CD4-positive, alpha-beta T cell treated with Interleukin-1 beta for 1 hour (primary cell): ENCODE measurements at regions not wholly inside any gene's neighbourhood (a gene's known extent, or its start where the extent isn't known, plus 50 kb on each side); places are given as distances from the start of the nearest gene placed in this dataset.
"Not testable (repeated sequence)": the region's sequence is repeated elsewhere in the genome, so short reads cannot be mapped to it uniquely, and the experiment has no call there.

Experiments used
- DNase-seq, 2 donors: peaks; one replicate each; pipeline ENCODE4 v3.0.0-alpha.2; 2020 to 2022

DNA sequence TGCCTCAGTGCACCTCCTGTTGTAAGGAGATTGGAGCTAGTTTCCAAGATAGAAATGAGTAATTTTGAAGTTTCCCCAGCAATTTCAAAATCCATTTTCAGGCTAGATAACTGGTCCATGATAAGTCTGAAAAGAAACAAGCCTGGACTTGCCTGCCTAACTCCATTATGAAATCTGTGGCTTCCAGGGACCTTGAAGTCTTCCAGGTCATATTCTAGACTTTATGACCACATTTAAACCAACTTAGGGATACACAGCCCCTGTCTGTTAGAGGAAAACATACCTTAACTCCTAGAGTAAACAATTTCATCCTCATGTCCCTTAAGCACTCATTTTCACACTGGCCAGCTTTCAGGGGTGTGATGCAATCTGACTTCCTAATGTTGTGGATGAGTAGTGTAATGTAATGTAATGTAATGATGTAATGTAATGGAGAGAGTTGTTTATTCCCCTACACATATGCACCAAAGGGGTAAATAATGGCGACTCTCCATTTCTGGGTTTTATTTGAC lies 96.7 kb upstream of the FAM20A start:
- DNase-seq = no peak

DNA sequence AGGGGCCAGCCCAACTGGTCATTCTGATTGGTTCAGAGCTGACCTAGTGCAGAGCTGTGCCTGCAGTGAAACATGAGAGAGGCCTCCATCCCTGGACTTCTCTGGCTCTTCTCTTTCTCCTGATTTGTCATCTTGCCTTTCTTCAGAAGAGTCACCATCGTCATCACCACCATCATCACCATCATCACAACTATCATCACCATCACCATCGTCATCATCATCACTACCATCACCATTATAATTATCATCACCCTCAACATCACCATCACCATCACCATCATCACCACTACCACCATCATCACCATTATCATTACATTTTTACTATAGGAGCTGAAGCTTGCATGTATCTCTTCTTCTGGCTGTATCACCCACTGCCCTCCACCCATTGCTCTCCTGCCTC lies 94.5 kb upstream of the FAM20A start:
- no peak for DNase-seq

DNA sequence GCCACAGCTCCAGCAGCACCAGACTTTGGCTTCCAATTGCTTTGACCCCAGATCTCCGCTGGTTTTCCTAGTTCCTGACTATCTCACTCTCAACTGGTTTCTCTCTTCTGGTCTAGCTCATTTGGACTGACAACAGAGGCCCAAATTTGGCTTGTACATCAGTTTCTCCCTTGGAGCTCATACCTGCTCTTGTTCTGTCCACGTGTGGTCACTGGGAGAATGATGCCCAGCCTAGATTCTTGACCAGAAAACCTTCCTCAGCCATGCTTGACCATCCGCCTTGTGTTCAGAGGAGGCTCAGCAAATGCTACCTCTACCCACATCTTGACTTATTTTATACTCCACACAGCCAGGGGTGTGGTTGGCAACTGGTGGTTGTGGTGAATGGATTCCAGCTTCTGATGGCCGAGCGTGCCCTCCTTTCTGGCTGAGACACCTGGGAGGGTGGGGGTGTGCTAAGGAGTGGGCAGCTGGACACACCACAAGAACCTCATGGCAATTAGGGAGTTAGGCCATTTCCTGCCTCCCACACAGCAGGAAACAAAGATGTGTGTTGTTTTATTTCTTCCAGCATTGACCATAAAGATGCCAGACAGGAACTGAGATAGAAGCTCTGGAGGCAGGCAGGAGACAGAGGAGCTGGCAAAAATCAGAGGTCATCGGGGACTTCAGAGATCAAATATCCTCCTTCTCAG lies 93.8 kb upstream of the FAM20A start:
- DNase-seq = no peak

DNA sequence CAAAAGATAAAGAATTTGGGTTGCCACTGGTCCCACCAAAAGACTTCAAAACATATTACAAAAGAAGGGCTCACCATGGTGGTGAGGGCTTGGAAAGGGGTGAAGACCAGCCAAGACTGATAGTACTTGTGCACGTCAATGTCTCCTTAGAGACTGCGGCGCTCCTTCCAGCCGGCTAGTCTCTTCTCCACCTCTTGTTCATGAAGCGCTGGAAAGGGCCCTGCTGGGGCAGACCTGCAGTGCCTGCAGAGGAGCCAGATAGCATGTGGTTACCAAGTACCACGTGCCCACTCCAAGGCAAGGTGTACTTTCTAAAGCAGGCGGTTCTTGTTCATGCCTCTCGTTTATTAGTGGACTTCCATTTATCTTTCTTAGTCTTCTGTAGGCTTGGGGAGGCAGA lies 92.7 kb upstream of the FAM20A start:
- DNase-seq = no peak

DNA sequence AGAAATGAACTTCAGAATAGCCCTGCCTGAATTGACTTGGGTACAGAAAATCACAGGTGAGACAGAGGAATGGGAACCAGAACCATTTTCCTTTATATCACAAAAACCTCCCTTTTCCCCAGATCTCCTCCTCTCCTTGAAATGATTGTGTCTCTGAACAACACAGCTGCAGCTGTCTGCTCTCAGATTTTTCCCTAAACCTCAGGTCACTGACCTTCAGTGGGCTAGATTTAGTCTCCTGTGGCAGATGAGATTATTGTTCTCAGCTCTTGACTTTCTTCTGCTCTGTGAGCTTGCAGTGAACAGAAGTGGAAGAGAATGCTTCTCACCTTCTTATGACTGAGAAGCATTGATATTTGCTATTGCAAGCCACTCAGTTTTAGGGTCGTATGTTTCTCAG lies 92.3 kb upstream of the FAM20A start:
- no peak for DNase-seq

DNA sequence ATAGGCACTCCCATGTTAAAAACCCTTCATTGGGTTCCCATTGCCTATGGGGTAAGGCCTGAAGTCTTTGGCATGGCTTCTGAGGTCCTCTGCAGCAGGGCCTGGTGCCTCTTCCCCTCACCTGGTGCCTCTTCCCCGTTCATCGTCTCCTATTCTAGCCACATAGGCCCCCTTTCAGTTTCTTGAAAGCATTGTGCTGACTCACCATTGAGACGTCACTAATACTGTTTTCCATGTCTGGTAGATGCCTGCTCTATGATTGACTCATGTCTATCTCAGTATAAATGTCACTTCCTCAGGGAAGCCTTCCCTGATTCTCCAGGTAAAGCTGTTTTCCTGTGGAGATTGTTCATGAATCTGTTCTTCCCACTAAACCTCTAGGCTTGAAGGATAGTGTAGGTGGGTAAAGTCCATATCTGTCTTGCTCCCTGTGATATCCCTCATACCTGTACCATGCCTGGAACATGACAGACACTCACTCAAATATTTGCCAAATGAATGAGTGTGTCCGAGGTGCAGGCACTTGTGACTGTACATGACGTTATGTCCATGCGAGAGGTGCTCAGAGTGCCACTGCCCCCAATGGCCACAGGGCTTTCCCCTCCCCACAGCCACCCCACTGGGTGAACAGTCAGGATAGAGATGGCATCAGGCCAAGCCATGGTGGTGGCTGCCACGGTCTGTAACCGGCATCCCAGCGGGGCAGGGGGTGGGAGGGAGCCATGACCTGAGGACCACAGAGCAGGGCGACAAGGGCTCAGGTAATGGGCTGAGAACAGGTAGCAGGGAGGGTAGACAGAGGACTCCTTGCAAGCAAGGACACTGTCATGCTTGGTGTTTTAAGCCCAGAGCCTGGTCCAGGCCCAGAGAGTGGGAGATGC lies 85.2 kb upstream of the FAM20A start:
- DNase-seq = no peak

DNA sequence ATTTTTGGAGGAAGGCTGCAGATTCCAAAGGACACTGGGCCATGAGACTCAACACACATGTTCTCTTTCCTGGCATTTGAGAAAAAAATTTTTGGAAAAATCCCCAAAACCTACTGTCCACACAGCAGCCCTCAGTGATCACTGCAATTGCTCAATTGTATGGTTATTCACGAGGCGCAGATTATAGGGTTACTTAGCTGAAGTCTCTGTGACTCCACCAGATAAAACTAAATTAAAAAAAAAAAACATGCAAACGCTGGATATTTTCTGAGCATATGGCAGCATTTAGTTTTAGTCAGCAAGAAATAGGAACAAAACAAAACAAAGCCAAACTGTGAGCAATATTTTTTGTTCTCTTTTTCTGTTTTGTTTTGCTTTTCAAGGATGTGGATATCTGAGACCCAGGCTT lies 83.8 kb upstream of the FAM20A start:
- DNase-seq = no peak

DNA sequence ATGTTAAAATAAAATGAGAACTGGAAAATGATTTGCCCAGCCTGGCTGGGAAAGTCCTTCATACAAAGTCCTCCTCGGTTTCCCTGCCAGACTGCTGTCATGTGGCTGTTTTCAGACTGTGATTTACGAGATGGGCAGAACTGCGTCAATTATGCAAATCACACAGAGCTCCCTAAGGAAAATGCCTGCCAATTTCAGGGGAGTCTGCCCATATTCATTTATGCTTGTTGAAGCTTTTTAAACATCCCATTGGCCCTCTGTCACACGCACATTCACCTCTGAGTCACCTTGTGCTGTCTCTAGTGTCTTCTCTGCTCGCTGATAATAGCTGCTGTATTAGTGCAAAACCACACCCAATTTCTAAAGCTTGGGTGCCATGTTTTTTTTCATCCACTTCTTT lies 81.7 kb upstream of the FAM20A start:
- DNase-seq = no peak

DNA sequence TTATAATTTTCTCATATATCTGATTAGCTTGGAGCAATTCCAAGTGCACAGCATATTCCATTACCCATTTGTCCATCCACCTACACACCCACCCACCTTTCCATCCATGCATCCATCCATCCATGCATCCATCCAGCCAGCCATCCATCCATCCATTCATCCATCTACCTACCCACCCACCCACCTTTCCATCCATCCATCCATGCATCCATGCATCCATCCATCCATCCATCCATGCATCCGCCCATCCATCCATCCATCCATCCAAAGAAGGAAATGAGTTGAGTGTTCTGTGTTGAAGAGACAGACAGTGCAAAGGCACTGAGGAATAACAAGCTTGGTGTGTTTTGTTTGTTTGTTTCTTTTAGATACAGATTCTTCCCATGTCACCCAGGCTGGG lies 78.7 kb upstream of the FAM20A start:
- DNase-seq = no peak

DNA sequence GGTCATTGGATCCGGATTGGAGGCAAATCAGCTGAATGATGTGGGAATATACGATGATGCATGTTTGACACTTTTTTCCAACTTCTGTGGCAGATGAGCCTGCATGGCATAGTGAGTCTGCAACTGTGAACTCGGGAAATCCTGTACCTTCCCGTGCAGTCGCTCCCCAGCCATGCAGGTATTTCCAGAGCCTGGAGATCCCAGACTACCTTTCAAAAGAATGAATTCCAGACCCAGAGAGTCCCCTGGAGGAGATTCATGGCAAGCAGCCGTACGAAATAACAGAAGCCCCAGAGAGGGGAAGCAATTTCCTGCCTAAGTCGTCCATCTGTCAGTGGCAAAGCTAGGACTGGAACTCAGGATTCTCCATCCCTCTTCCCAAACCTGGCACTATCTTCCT lies 75.7 kb upstream of the FAM20A start:
- DNase-seq = no peak

DNA sequence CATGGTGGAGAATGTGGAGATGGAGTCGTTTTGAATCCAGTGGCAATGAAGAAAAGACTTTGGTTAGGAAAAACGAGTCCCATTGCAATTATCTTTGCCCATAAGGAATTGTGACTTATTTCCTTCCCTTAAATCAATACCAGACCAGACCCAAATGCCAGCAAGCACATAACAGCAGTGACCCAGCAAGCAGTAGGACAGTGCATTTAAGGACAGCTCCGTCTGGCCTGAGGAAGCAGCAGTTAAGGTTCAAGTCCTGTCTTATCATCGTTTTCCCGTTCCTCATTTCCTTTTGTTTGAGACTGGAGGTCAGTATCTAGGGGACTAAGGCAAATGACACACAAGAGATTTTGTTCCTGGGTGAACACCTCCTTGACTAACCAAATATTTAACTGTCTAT lies 74.6 kb upstream of the FAM20A start:
- no peak for DNase-seq

DNA sequence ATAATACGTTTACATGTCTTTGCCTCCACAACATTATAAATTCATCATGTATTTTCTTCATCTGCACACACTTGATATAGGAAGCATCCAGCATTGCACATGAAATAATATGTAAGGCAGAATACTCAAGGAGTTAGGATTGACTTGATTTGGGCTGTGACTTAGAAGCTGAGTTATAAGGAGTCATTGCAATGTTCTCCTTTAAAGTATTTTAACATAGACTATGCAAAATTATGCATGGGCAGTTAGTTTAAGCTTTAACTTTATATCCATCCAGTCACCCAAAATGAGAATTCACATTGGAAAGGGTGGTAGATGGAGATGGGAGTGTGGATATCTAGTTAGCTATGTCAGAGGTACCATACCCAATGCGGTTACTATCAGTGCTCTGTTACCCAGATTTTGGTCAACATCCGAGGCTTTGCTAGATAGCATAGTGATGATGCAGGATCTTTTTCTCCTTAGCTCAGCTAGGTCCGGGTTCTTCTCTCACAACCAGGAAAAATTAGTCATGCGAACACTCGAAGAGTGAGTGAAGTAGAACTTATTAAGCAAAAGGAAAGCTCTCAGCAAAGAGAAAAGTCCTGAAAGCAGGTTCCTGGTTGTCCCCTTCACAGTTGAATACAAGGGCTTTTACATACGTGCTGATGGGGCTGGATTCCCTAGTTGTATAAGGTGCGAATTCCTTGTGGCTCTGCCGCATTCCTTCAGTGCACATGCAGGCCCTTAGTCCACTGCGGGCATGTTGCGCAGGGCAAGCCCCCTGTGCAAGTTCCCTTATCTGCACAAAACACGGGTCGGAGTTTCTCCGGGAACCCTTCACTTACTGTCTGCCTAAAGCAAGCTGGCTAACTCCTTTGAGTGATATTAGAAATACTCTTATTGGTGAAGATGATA lies 73.1 kb upstream of the FAM20A start:
- DNase-seq = no peak

DNA sequence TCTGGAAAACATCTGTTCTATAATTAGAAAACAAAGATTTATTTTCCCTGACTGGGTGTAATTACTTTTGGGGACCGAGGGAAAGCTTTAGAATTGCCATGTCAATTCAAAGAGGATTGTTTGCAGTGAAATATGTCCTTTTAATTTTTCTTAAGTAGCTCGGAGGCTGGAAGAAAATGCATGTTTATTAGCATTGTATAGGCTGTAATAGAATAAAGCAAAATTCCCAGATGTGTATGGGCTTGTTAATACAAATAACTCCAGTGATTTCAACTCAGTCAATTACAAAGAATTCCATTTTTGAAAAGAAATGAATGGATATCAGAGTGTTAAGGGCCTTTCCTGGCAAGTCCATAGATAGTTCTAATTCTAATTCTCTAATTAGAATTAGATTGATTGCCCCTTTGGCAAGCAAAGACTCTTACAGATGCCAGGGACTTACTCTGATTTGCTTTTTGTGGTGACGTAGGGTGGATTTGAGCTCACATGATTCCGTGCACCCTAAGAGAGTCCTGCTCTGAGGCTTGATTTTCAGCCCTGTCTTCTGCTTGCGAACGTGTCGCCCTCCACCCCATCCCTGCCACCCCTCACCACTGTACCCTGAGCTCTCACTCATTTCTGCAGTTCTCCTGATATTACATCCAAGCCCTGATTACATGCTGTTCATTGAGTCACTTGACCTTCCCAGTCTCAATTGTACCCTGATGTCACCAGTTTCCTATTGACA lies 70.0 kb upstream of the FAM20A start:
- no peak for DNase-seq

DNA sequence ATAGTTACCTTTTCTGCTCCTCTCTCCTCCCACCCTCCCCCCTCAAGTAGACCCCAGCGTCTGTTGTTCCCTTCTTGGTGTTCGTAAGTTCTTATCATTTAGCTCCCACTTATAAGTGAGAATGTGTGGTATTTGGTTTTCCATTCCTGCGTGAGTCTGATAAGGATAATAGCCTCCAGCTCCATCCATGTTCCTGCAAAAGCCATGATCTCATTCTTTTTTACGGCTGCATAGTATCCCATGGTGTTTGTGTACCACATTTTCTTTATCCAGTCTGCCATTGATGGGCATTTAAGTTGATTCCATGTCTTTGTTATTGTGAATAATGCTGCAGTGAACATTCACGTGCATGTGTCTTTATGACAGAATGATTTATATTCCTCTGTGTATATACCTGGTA lies 65.3 kb upstream of the FAM20A start:
- not testable (repeated sequence) for DNase-seq

DNA sequence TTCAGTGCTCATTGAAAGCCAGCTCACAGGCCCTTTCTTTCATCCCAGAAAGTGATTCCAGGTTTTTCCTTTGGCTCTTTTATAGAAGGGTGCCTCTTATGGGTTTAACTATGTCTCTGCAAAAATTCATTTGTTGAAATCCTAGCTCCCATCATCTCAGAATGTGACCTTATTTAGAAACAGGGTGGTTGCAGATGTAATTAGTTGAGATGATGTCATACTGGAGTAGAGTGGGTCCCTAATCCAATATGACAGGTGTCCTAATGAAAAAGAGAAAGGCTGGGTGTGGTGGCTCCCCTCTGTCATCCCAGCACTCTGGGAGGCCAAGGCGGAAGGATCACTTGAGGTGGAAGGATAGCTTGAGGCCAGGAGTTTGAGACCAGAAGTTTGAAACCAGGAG lies 64.2 kb upstream of the FAM20A start:
- no peak for DNase-seq

DNA sequence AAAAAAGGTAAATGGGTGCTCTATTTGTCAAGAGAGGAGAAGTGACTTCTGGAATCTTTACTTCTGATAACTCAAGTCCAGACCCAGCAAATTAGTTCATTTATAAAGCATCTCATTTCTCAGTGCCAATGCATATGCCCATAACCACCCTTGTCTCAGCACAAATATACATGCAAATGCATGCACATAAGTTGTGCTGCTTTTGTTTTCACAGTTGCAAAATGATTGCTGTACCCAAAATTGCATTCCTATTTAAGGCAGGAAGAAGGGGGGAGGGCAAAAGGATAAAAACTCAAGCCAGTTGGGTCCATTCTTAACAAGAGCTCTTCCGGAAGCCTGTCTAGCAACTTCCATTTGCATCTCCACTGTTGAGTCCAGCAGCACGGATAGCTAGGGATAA lies 61.3 kb upstream of the FAM20A start:
- DNase-seq = no peak

DNA sequence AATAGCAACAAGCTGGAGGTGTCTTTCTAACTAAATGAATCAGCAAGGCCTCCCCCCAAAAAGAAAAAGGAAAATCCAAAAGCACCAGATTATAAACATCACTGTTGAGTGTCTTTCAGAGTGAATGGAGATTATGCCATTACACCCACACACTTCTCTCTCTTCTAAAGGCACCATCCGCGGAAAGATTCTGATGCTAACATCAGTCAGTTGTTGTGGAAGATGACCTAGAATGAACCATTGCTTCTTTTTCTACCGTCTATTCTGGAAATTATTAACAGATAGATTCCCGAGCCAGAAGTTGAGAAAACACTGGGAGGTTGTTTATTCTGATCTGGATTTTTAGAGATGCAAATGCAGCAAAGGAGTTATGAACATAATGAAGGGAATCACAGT lies 60.9 kb upstream of the FAM20A start:
- no peak for DNase-seq

DNA sequence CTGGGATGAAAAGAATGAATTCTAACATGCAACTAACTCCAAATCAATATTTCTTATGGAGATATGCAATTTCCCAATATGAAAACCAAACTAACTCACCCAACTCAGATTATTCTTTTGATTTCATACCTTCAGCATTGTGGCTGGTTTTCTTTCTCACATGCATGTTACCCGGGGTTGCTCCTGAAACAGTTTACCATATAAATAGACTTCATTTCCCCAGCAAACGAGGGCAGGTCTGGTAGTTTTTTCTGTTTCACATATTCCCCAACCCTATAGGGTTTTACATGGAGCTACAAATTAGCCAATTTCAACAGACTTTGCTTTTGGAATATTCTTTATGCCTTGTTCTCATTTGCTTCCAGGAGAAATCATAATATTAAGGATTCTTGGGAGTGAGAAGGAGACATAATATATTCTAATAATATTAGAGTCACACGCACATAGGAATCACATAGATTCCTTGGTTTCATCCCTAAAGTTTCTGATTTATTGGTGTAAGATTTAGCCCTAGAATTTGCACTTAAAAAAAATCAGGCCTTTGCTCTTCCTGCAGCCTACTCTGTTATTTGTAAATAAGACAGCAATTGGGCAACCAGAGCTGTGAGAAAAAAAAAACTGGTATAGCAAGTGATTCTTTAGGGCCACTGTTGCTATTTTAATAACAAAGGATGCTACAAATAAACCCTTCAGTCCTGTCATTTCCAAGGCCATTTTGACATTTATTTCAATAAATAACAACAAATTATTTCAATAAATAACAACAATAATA lies 60.3 kb upstream of the FAM20A start:
- DNase-seq = no peak

DNA sequence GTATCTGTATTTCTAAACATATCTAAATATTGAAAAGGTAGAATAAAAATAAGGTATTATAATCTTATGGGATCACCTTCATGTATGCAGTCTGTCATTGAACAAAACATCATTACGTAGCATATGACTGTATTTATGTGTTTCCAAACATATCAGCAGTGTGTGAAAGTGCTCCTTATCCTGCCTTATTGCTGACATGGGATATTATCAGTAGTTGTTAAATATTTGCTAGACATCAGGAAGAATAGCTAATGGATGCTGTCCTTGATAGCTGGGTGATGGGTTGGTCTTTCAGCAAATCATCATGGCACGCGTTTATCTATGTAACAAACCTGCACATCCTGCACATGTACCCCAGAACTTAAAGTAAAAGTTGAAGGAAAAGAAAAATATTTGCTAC lies 59.1 kb upstream of the FAM20A start:
- DNase-seq = no peak

DNA sequence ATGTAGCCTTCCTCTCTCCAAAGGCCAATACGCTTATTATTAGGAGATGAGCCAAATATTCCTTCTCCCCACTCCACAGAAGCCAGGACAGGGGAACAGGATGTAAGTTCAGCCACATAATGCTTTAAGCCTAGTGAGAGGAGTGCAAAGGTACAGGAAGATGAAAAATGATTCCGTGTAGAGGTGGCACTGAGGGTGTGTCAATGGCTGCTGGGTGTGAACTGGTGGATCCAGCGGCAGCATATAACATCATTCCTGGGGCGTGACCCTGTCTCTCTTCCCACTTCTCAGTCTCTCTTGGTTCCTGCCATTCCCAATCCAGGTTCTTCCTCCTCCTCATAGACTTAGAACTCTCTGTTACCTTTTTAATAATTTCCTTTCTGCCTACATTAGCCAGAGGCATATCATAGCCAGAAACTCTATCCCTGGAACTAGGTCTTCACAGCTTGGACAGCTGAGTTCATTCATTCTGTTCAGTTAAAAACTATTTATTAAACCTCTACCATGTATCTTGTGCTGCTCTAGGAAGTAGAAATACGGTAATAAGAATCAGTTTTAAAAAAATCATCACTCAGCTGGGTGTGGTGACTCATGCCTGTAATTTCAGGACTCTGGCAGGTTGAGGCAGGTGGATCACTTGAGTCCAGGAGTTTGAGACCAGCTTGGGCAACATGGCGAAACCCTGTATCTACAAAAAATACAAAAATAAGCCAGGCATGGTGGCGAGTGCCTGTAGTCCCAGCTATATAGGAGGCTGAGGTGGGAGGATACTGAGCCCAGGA lies 58.0 kb upstream of the FAM20A start:
- DNase-seq = no peak

DNA sequence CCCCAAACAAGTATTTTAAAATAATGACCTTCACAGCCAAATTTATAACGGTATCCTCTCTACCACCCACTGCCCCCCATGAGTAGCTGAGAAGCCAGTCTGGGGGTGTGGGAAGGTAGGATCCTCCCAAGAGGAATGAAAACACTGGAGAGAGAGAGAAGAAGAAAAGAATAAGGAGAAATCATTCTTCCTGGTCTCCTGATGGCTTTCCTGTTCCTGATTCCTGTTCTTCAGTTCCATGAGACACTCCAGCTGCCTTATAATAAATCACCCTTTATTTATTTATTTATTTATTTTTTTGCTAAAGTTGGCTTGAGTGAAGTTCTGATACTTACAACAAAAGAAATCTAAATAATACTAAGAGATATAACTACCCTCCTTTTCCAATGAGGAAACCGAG lies 56.4 kb upstream of the FAM20A start:
- no peak for DNase-seq
